ENCODE measurements at regions not wholly inside any gene's neighbourhood (a gene's known extent, or its start where the extent isn't known, plus 50 kb on each side); places are given as distances from the start of the nearest gene placed in this dataset.

DNA sequence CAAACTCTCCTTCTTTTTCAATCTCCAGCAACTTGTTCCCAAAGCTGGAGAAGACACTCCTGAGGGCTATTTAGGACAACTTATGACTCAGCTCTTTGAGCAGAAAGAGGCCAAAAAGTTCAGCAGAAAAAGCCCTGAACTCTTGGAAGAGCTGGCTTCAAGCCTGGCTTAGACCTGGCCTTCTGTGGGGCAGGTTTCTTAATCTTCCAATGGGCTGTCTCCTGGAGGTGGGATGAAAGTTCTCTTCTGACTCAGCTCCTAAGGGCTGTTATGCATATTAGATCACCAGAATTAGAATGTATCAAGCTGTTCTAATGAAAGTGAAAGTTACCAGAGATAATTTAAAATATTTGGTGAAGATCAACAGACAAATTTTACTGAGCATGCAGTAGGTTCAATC, 129.4 kb downstream of the RAD51AP2 start:
- TF ChIP-seq, protein P1, sequence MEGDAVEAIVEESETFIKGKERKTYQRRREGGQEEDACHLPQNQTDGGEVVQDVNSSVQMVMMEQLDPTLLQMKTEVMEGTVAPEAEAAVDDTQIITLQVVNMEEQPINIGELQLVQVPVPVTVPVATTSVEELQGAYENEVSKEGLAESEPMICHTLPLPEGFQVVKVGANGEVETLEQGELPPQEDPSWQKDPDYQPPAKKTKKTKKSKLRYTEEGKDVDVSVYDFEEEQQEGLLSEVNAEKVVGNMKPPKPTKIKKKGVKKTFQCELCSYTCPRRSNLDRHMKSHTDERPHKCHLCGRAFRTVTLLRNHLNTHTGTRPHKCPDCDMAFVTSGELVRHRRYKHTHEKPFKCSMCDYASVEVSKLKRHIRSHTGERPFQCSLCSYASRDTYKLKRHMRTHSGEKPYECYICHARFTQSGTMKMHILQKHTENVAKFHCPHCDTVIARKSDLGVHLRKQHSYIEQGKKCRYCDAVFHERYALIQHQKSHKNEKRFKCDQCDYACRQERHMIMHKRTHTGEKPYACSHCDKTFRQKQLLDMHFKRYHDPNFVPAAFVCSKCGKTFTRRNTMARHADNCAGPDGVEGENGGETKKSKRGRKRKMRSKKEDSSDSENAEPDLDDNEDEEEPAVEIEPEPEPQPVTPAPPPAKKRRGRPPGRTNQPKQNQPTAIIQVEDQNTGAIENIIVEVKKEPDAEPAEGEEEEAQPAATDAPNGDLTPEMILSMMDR (IDR thresholded peaks at IDR 0.05): no peak
- TF ChIP-seq TCF7L2 (IDR thresholded peaks at IDR 0.05; ENCODE audit: low read depth, low read length) (no peak), POLR2AphosphoS5 (IDR thresholded peaks at IDR 0.05; ENCODE audit: low read depth, low read length) (no peak), SIN3A (IDR thresholded peaks at IDR 0.05; ENCODE audit: borderline replicate concordance, insufficient read depth, low read depth, low read length) (no peak)
- TF ChIP-seq, protein P2, sequence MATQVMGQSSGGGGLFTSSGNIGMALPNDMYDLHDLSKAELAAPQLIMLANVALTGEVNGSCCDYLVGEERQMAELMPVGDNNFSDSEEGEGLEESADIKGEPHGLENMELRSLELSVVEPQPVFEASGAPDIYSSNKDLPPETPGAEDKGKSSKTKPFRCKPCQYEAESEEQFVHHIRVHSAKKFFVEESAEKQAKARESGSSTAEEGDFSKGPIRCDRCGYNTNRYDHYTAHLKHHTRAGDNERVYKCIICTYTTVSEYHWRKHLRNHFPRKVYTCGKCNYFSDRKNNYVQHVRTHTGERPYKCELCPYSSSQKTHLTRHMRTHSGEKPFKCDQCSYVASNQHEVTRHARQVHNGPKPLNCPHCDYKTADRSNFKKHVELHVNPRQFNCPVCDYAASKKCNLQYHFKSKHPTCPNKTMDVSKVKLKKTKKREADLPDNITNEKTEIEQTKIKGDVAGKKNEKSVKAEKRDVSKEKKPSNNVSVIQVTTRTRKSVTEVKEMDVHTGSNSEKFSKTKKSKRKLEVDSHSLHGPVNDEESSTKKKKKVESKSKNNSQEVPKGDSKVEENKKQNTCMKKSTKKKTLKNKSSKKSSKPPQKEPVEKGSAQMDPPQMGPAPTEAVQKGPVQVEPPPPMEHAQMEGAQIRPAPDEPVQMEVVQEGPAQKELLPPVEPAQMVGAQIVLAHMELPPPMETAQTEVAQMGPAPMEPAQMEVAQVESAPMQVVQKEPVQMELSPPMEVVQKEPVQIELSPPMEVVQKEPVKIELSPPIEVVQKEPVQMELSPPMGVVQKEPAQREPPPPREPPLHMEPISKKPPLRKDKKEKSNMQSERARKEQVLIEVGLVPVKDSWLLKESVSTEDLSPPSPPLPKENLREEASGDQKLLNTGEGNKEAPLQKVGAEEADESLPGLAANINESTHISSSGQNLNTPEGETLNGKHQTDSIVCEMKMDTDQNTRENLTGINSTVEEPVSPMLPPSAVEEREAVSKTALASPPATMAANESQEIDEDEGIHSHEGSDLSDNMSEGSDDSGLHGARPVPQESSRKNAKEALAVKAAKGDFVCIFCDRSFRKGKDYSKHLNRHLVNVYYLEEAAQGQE (IDR thresholded peaks at IDR 0.05; ENCODE audit: insufficient read depth in 1 of 2, low read depth in 2 of 2, low read length in 1 of 2): no peak

Data from Panc1 (cell line).